GM12878 (cell line): ENCODE measurements at regions not wholly inside any gene's neighbourhood (a gene's known extent, or its start where the extent isn't known, plus 50 kb on each side); places are given as distances from the start of the nearest gene placed in this dataset.

Source experiments
- ATAC-seq: fragments of 200-7000 bp; cut with Tn5 transposase; 3 replicates; pipeline ENCODE4 v1.9.1; 2020; ENCODE audit warnings: mild to moderate bottlenecking, moderate library complexity
- BruUV-seq: library from RNA; stranded (reverse); fragments of 400-500 nt; replicated peaks from 2 replicates; lab custom pipeline; 2021; lab: Mats Ljungman, UMichigan
- CTCF ChIA-PET: fragments of 300-600 bp; sonication (Branson Sonifier 250); formaldehyde crosslinking; extraction: SDS; loops from one replicate; lab custom pipeline; 2021; ENCODE audit warnings: inconsistent platforms; lab: Yijun Ruan, JAX
- POLR2A ChIA-PET: fragments of 350-600 bp; formaldehyde crosslinking; extraction: SDS; loops from one replicate; lab custom pipeline; 2021; ENCODE audit warnings: inconsistent platforms; lab: Charles Lee
- RAD21 ChIA-PET: fragments of 300-600 bp; sonication (Branson Sonifier 250); formaldehyde crosslinking; loops from one replicate; lab custom pipeline; 2023; ENCODE audit warnings: antibody characterized with exemption; ENCODE audit not compliant: unreplicated experiment; lab: Charles Lee
- SMC1A ChIA-PET: fragments of 300-600 bp; sonication (Branson Sonifier 250); formaldehyde crosslinking; loops from one replicate; lab custom pipeline; 2023; ENCODE audit not compliant: unreplicated experiment, uncharacterized antibody; lab: Charles Lee
- DNase-seq: peaks from one replicate; pipeline ENCODE4 v3.0.0-alpha.2; 2011; ENCODE audit warnings: low read depth, low spot score
- FAIRE-seq: peaks from 3 replicates; lab custom pipeline; 2011; peaks lifted over from hg19 to GRCh38; lab: Jason Lieb, UNC
- H2AFZ ChIP-seq: 2 replicates; pipeline ENCODE4 v1.6.0; 2011; ENCODE audit warnings: low read depth, low read length, control low read depth; ENCODE audit not compliant: control insufficient read depth
- H3K27ac ChIP-seq: 2 replicates; pipeline ENCODE4 v1.5.1; 2011; ENCODE audit warnings: control low read depth; ENCODE audit not compliant: control insufficient read depth, insufficient read depth
- H3K27me3 ChIP-seq, 2 experiments: replicated peaks in 1 of 2; 2 replicates each; pipeline versions ENCODE4 v1.6.0 to v1.6.1; 2011; ENCODE audit warnings: low read length in 1 of 2; ENCODE audit not compliant: control insufficient read depth in 2 of 2, insufficient read depth in 2 of 2
- H3K36me3 ChIP-seq, 2 experiments: 2 replicates each; pipeline ENCODE4 v1.5.1; 2011; ENCODE audit warnings: low read length in 1 of 2; ENCODE audit not compliant: control insufficient read depth in 2 of 2, insufficient read depth in 2 of 2
- H3K4me1 ChIP-seq: 2 replicates; pipeline ENCODE4 v1.6.1; 2011; ENCODE audit warnings: mild to moderate bottlenecking, low read length, moderate library complexity, mixed read lengths; ENCODE audit not compliant: control insufficient read depth, insufficient read depth
- H3K4me2 ChIP-seq: 2 replicates; pipeline ENCODE4 v1.6.0; 2011; ENCODE audit warnings: control low read depth; ENCODE audit not compliant: control insufficient read depth, insufficient read depth
- H3K4me3 ChIP-seq: fragments of 200-600 bp; sonication (generic); 2 replicates; pipeline ENCODE4 v1.5.1; 2016
- H3K79me2 ChIP-seq: 2 replicates; pipeline ENCODE4 v1.6.0; 2011; ENCODE audit warnings: low read length; ENCODE audit not compliant: control insufficient read depth, insufficient read depth
- H3K9ac ChIP-seq: 2 replicates; pipeline ENCODE4 v1.8.0; 2011; ENCODE audit warnings: low read length, control low read depth, mixed read lengths; ENCODE audit not compliant: control insufficient read depth, insufficient read depth
- H3K9me3 ChIP-seq: replicated peaks from 3 replicates; pipeline ENCODE4 v1.5.1; 2011; ENCODE audit warnings: mild to moderate bottlenecking, low read length; ENCODE audit not compliant: control insufficient read depth, insufficient read depth
- H4K20me1 ChIP-seq: 2 replicates; pipeline ENCODE4 v1.6.0; 2011; ENCODE audit not compliant: control insufficient read depth, insufficient read depth
- CBX3 ChIP-seq: fragments of 200-600 bp; sonication (generic); IDR thresholded peaks from 2 replicates; pipeline ENCODE4 v1.6.1; 2016; ENCODE audit warnings: low read depth, borderline replicate concordance
- EGR1 ChIP-seq, 2 experiments: IDR thresholded peaks; 1 replicate in 1 of 2; 2 replicates in 1 of 2; pipeline ENCODE4 v1.6.1; 2011 to 2012; ENCODE audit warnings: low read depth in 2 of 2, low read length in 2 of 2, borderline replicate concordance in 1 of 2, mild to moderate bottlenecking in 1 of 2, moderate library complexity in 1 of 2
- JUNB ChIP-seq: IDR thresholded peaks from 2 replicates; pipeline ENCODE4 v1.6.1; 2016; ENCODE audit warnings: antibody characterized with exemption, mild to moderate bottlenecking
- KAT2A ChIP-seq: conservative IDR thresholded peaks from 2 replicates; pipeline ENCODE4 v1.6.1; 2011; ENCODE audit warnings: low read depth, low read length; ENCODE audit not compliant: control insufficient read depth
- NR2C1 ChIP-seq: fragments of 450-650 bp; IDR thresholded peaks from 2 replicates; pipeline ENCODE4 v1.6.1; 2017; ENCODE audit warnings: antibody characterized with exemption, mild to moderate bottlenecking, moderate library complexity
- NR2F1 ChIP-seq: fragments of 450-650 bp; conservative IDR thresholded peaks from 2 replicates; pipeline ENCODE4 v1.6.1; 2017; ENCODE audit warnings: mild to moderate bottlenecking
- POLR2A ChIP-seq: IDR thresholded peaks from 2 replicates; pipeline ENCODE4 v1.6.1; 2011; ENCODE audit warnings: low read depth, mild to moderate bottlenecking, low read length
- RFX5 ChIP-seq: IDR thresholded peaks from 2 replicates; pipeline ENCODE4 v1.6.1; 2011; ENCODE audit warnings: low read depth, low read length, improper control_type of control experiment
- SKIL ChIP-seq: fragments of 450-650 bp; IDR thresholded peaks from 2 replicates; pipeline ENCODE4 v1.6.1; 2017; ENCODE audit warnings: mild to moderate bottlenecking, low read depth, inconsistent platforms; ENCODE audit not compliant: poor library complexity, severe bottlenecking
- SP1 ChIP-seq: IDR thresholded peaks from one replicate; pipeline ENCODE4 v1.6.1; 2011; ENCODE audit warnings: low read depth, low read length
- SPI1 ChIP-seq: IDR thresholded peaks from 2 replicates; pipeline ENCODE4 v1.6.1; 2011; ENCODE audit warnings: low read depth, mild to moderate bottlenecking, low read length, moderate library complexity, borderline replicate concordance; ENCODE audit not compliant: insufficient read depth
- SUZ12 ChIP-seq: fragments of 200-600 bp; sonication (generic); IDR thresholded peaks from one replicate; pipeline ENCODE4 v1.6.1; 2018; ENCODE audit warnings: antibody characterized with exemption, mild to moderate bottlenecking; ENCODE audit not compliant: unreplicated experiment
- TCF12 ChIP-seq: IDR thresholded peaks from 2 replicates; pipeline ENCODE4 v1.6.1; 2011; ENCODE audit warnings: low read depth, mild to moderate bottlenecking, low read length
- USF2 ChIP-seq: IDR thresholded peaks from 2 replicates; pipeline ENCODE4 v1.6.1; 2011; ENCODE audit warnings: low read depth, low read length, improper control_type of control experiment, borderline replicate concordance
- ZNF622 ChIP-seq: fragments of 450-650 bp; IDR thresholded peaks from 2 replicates; pipeline ENCODE4 v1.6.1; 2017; ENCODE audit warnings: mild to moderate bottlenecking, inconsistent platforms
- ZNF687 ChIP-seq: fragments of 450-650 bp; IDR thresholded peaks from 2 replicates; pipeline ENCODE4 v1.6.1; 2017; ENCODE audit warnings: mild to moderate bottlenecking, moderate library complexity
- WGBS: methylation state at CpG from one replicate; pipeline ENCODE4 v1.1.6; 2016; ENCODE audit warnings: low lambda C conversion rate; ENCODE audit not compliant: insufficient replicate concordance, insufficient coverage; ENCODE audit errors: missing lambda C conversion rate; 5-methylcytosine and 5-hydroxymethylcytosine counted together
- in situ Hi-C: fragments of 300-500 bp; cut with MboI; formaldehyde crosslinking; loops from 9 replicates; pipeline ENCODE4 v1.14.3; 2018; ENCODE audit warnings: mixed read lengths
- intact Hi-C: fragments of 100-400 bp; cut with micrococcal nuclease; formaldehyde crosslinking; loops from one replicate; pipeline ENCODE4 v1.14.2; 2022; ENCODE audit not compliant: unreplicated experiment

GRCh38 chr6:54002116-54002515 is 109.1 kb upstream of the MLIP start:
- H3K27me3 ChIP-seq = no peaks in the 10 kb centered on the region
- DNase-seq (no peak), ATAC-seq (no peak), FAIRE-seq (no peak)
- ChIA-PET CTCF (no interaction called here), RAD21 (no interaction called here), POLR2A (no interaction called here), SMC1A (no interaction called here)
- whole genome bisulfite sequencing = 0% methylated on average over 1 of the region's 1 CpG
- in situ Hi-C loops = no loop called here
- no peak overlapping the region for H3K4me2 ChIP-seq
- no peaks in the 10 kb centered on the region for H3K9me3 ChIP-seq
- H3K9ac ChIP-seq = no peak overlapping the region
- no peak overlapping the region for H3K27ac ChIP-seq
- no peak for TF ChIP-seq NR2C1
- no peak for TF ChIP-seq NR2F1
- TF ChIP-seq EGR1 (IDR thresholded peaks at IDR 0.05; ENCODE audit: borderline replicate concordance in 1 of 2, low read depth in 2 of 2, low read length in 2 of 2) = no peak
- TF ChIP-seq KAT2A = no peak
- TF ChIP-seq TCF12 = no peak
- no peak for TF ChIP-seq SPI1
- TF ChIP-seq ZNF687 = no peak
- no peak for TF ChIP-seq USF2
- TF ChIP-seq ZNF622 = no peak
- no peak for TF ChIP-seq POLR2A
- no peak for TF ChIP-seq SKIL
- TF ChIP-seq SP1 = no peak
- no peak for TF ChIP-seq SUZ12
- TF ChIP-seq RFX5 = no peak
- no peak for TF ChIP-seq JUNB
- TF ChIP-seq CBX3 = no peak
- H3K4me1 ChIP-seq = no peaks in the 10 kb centered on the region
- H3K4me3 ChIP-seq = no peak overlapping the region
- H3K36me3 ChIP-seq = no peaks in the 10 kb centered on the region
- no peak overlapping the region for H2AFZ ChIP-seq
- no peaks in the 10 kb centered on the region for H4K20me1 ChIP-seq
- BruUV-seq = no TSS peak
- intact Hi-C loops = loop anchor here (1.0 kb wide), 1 partner anchor 45 kb away; no protein-coding TSS in a partner anchor
- no peaks in the 10 kb centered on the region for H3K79me2 ChIP-seq
